ENCODE measurements at regions not wholly inside any gene's neighbourhood (a gene's known extent, or its start where the extent isn't known, plus 50 kb on each side); places are given as distances from the start of the nearest gene placed in this dataset.

- DNase-seq: no peak
Observed at GRCh38 chr13:21967871-21968270, 297.0 kb downstream of the FGF9 start.

- DNase-seq: no peak
Observed at GRCh38 chr13:21970172-21970571, 299.3 kb downstream of the FGF9 start.

DNA sequence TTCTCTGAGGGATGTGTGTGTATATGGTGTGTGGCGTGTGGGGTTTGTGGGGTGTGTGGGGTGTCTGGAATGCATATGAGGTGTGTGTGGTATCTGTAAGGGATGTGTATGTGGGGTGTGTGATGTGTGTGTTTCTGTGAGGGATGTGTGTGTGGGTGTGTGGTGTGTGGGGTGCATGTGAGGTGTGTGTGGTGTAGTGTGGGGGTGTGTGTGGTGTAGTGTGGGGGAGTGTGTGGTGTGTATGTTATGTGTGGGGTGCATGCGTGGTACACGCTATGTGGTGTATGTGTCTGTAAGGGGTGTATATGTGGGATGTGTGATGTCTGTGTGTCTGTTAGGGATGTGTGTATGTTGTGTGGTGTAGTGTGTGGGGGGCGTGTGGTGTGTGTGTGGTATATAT is 300.0 kb downstream of the FGF9 start:
- DNase-seq: no peak

DNA sequence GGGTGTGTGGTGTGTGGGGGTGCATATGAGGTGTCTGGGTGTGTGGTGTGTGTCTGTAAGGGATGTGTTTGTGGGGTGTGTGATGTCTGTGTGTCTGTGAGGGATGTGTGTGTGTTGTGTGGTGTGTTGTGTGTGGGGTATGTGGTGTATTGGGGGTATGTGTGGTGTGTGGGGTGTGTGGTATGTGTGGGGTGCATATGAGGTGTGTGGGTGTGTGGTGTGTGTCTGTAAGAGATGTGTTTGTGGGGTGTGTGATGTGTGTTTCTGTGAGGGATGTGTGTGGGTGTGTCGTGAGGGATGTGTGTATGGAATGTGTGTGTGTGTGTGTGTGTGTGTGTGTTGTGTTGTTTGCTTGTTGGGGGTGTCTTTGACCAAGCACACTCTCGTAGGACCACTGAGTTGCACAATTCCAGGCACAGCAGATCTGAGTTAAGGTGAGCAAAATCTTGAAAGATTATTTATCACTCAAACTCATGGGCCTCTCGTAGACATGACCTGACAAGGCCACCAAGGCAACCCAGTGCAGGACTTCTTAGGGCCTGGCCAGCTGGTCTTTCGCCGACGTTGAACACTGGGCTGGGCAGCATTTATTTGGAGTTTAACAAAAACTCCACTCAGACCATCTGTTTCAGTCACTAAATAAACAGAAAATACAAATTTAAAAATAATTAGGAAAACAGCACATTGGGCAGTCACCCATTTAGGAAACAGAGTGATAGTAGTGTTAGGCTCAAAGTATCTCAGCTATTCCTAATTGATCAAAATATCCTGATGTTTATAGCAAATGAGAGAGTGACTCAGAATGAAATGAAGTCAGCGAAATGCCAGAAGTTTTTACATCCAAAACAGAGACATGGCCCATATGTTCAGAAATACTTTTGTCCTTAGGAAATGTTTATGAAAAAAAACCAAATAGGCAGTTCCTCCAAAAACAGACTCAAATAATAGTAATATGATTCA is 301.1 kb downstream of the FGF9 start:
- no peak for DNase-seq

DNA sequence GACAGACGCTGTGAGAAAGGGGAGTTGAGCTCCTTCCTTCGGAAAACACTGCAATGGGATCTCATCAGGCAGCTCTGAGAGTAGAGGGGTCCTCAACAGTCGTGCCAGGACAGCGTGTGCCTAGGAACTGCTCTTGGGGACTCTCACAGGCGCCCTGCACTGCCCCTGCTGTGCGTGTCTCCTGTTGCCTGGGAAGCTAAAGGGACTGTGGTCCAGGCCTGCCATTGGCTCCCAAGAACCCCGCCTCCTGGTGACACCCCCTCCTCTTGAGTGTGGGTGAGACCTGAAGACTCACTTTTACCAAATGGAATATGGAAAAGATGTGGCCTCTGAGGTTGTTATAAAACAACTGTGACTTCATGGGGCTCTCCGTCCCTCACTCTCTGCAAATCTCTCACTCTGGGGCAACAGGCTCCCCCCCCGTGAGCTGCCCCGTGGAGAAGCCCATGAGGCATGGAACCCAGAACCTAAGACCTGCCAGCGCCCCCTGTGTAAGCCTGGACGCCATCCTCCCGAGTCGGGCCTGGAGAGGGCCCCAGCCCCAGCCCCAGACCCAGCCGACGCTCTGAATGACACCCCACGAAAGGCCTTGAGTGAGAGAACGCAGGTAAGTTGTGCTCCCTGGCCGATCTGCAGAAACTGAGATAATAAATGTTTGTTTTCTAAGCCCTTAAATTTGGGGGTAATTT is 302.7 kb downstream of the FGF9 start:
- DNase-seq: no peak

GRCh38 chr13:21974741-21975140 is 303.9 kb downstream of the FGF9 start:
- DNase-seq: no peak

DNA sequence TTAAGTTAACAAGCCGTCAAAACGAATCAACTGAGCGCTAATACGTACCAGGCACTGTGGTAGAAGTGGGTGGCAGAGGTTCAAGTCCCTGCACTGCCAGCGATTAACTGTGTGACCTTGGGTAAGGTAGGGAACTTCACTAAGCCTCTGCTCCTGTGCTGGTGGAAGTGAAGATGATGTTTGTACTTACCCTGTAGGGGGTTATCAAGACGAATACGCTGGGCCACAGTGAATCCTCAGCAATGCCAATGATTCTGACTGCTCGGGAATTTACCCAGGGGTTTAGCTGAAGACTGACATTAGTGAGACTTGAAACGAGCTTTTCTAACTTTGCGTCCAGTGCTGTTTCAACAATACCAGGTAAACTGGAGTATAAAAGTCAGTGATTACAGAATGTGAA is 305.3 kb downstream of the FGF9 start:
- no peak for DNase-seq

DNA sequence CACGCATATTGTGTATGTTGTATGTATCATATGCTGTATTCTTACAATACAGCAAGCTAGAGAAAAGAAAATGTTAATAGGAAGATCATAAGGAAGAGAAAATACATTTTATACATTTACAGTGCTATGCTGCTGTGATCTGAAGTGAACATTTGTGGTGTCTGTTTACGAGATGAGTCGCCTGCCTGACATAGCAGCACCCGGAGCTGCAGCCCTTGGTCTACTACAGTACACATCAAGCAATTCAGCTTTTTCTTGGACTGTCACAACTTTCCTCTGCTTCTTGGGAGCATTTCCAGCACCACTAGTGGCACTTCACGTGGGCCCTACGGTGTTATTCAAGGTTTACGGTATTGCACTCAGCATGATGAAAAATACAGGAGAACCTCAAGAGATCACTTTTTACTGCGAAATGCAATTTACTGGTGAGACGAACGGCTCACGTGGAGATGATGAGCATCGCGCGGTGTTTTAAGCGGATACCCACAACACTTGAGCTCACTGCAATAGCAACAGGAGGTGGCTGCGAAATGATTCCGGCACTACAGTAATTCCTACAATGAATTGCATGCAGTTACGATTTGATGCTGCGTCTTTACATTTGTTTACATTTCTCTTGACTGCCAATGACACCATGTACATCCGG is 308.4 kb downstream of the FGF9 start:
- DNase-seq: no peak

DNA sequence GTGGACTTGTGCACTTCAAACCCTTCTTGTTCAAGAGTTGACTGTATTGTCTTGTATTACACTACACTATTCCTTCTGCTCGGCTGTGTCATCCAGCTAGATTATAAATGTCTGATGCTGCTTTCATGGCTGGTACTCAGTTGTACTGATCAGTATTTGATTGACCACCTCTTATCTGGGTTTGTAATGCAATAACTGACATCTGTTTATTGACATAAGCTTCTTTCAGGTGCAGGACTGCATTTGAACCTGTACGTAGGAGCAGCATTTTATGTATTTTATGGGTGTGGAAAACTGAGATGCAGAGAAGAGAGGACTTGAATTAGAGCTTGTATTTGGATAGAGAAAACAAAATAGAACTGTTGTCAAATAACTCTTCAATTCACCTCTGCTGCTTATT is 309.2 kb downstream of the FGF9 start:
- no peak for DNase-seq

- DNase-seq: no peak
Observed at GRCh38 chr13:21984156-21984555, 313.3 kb downstream of the FGF9 start.

DNA sequence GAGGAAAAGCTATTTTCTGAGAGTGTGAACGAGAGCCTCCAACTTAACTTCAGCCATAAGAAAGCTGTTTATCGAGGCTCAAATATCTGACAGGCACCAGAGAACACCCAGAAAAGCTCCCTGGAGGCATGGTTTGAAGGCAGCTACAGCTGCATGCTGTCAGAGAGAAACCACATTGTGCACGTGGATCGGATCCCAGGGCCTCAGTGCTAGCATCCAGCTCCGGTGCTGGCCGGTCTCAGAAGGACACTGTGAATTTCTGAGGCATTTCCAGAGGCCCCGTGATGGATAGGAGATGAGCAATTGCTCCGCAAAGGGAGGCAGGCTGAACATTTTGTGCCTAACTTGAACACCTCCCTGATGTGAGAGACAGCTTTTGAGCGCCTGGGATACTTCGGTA is 315.7 kb downstream of the FGF9 start:
- no peak for DNase-seq

- DNase-seq: no peak
Observed at GRCh38 chr13:21987793-21988192, 316.9 kb downstream of the FGF9 start.

DNA sequence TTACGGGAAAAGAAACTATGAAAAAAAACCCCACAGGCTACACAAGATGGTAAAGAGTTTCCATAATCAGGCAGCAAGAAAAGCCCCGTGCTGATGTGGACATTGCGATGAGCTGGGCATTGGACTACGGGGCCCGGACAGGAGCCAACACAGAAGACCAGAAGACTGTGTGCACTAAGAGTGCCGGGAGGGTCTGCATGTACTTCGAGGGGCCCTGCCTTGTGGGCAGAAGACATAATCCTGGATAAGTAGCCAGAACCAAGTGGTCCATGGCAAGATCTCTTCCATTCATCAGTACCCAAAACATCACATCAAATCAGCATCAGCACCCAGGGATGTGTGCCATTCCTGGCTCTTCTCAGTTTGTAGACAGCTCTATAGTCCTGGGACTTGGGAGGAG is 317.8 kb downstream of the FGF9 start:
- no peak for DNase-seq

DNA sequence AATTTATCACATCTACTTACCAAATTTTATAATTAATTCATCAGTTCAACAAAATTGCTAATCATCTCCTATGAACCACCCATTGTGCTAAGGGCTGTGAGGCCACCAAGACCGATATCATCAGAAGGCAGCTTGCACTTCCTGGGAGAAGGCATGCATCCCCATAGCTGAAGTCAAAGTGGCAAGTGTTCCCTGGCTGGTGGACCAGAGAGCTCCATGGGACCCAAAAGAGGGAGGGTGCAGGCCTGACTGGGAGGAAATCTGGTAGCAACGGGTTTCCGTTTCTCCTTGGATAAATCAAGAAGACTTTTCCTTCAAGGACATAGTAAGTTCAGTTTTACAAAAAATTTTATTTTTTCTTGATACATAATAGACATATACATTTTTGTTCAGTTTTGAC is 325.2 kb downstream of the FGF9 start:
- DNase-seq: no peak

DNA sequence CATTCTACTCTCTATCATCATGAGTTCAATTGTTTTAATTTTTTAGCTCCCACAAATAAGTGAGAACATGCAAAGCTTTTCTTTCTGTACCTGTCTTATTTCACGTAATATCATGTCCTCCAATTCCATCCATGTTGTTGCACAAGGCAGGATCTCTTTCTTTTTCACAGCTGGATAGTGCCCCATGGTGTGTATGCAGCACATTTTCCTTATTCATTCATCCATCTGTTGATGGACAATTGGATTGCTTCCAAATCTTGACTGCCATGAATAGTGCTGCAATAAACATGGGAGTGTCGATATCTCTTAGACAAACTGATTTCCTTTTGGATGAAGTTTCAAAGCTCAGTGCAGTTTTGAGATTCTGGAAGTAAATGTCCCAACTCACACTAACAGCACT is 326.9 kb downstream of the FGF9 start:
- no peak for DNase-seq

DNA sequence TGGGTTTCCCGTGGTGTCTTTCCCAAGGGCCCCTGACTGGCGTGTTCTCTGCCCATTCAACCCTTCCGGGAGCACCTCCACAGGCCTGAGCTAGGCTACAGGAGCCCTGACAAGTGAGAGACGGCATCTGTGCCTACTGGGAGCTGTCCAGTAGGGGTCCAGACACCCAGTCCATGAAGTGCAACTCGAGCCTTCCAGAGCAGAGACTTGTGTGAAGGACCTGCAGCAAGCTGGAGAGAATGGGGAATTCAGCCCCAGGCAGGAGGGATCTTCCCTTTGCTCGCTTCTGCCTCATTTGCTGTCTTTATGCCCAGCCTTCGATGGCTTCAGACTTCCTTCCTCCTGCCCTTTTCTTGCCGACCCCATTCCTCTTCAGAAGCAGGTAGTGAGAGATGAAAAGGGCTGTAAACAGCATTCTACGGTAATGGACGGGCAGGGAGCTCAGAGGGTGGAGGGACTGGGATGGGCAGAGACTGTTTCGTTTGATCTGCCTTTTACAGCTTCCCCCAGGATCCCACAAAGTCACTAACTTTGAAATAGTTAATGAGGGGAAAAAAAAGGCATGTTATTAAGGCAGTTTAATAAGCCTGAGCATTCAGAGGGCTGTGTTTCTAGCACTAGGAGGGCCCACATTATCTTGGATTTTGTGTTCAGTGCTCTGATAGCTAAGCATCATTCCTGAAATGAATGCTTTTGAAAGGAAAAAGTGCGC is 327.6 kb downstream of the FGF9 start:
- DNase-seq: no peak

DNA sequence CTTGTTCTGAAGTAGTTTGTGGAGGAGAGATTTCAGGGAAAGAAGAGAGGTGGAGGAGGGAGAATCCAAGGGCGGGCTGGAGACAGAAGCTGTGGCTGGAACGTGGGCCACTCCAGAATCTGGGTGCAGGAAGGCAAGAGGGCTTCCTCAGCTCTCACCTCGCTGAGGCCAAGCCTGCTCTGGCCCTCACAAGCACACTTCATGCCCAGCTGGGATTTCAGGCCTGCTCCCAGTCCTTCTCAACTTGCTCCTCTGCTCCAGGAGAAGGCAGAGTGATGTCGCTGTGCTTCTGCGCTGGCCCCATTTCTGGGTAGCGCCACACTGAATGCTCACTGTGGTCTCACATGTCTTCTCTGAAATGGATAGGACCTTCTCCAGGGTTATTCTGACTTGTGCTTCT is 328.8 kb downstream of the FGF9 start:
- no peak for DNase-seq

DNA sequence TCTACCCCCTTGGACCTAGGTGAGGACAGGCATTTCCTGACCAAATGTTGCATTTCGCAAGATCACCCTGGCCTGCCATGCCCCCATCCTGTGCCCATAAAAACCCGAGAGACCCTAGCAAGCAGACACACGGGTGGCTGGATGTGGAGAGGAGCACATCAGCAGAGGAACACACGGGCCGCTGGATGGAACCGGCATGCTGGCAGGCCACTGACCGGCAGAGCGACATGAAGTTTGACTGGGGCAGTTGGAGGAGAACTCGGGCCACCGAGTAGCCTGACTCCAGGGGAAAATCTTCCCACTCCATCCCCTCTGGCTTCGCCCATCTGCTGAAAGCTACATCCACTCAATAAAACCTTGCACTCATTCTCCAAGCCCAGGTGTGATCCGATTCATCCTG is 329.3 kb downstream of the FGF9 start:
- no peak for DNase-seq

DNA sequence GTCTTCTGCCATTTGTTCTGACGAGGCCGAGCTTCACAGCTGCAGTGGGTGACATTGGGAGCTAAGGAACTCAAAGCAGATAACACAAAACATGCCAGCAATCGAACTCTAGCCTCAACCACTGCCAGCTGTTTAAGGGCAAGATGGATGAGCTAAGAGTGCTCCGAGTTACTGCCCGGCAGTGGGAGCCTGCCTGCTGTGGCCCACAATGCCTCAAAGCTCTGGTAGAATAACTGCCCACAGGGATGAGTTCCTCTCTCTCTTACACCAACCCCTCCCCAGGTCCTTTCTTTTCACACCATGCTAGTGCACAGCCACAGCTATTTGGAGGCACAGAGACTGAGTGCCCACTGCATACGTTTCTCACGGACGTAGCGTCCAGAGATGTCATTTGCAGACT is 330.5 kb downstream of the FGF9 start:
- DNase-seq: no peak

- DNase-seq: no peak
Observed at GRCh38 chr13:22002893-22003292, 332.0 kb downstream of the FGF9 start.

GRCh38 chr13:22009500-22009899 is 338.6 kb downstream of the FGF9 start:
- no peak for DNase-seq

- no peak for DNase-seq
Observed at GRCh38 chr13:22009937-22010336, 339.1 kb downstream of the FGF9 start.

GRCh38 chr13:22012686-22013085 is 341.8 kb downstream of the FGF9 start:
- no peak for DNase-seq
